Stimulated activated CD4-positive, alpha-beta T cell treated with anti-CD3 and anti-CD28 coated beads, Interleukin-12 subunit alpha, Interleukin-12 subunit beta, amount 100 ng/mL, for 24 hours (primary cell): ENCODE measurements at regions not wholly inside any gene's neighbourhood (a gene's known extent, or its start where the extent isn't known, plus 50 kb on each side); places are given as distances from the start of the nearest gene placed in this dataset.

ENCODE experiments used
- DNase-seq, 2 experiments: peaks; one replicate each; pipeline ENCODE4 v3.0.0-alpha.2; 2020; ENCODE audit warnings: low read depth in 2 of 2

DNA sequence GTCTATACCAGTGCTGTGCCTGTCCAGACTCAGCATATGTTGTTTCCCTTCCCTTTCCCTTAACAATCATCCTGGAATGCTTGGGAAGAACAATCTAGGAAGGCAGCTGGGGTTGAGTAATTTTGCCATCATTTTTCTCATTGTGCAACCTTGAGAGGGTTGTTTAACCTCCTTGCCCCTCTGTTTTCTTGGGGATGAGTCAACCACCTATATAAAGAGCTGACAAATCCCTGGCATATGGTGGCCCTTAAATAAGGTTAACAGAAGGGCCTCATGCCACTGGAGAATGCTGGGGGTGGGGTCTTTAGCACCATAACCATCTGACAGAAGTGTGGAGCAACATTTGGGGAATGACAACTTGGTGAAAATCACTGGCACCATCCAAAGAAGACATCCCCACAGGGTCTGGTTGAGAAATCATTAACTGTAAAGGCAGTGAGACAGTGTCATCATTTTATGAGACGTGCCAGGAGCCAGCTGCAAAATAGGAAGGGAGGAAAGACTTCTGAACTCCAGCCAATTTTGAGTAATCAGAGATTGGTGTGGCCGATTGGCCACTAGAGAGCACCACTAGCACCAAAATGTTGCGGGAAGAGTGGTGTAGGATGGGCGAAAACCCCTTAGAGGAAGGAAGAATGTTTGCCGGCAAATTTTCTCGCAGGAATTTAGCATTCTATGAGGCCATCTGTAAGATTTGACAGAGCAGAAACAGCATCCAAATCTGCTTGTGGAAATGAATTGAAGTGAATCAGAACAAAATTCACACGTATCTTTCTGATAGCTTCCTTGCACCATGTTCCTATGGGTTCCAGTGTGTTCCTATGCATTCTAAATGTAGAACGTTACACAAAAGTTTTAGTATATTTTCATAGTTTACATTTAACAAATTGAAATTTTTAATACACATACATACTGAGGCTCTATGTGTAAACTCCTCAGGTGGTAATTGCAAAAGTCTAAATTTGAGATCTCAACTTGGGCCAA is 113.8 kb downstream of the MSX2 start:
- no peak for DNase-seq

DNA sequence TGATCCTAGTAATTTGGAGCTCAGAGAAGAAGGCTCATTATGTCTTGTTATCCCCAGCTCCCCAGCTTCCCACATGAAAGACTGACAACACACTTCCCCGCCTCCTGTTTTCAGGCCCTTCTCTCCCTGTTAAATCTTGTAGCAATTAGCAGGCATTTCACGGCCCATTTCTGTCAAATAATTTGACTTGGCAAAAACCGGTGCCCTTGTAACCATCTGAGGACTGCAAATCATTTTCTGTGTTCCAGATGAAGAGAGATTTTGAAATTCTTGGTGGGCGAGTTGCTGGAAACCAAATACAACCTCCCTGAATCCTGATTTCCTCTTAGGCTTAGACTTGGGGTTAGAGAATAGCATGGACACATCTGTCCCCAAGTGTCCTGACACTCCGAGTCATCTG is 109.7 kb downstream of the MSX2 start:
- no peak for DNase-seq

- DNase-seq, result no peak
Measured at GRCh38 chr5:174832811-174833210, 108.4 kb downstream of the MSX2 start.

GRCh38 chr5:174832025-174832424 is 107.6 kb downstream of the MSX2 start:
- no peak for DNase-seq

- DNase-seq, result no peak
Measured at GRCh38 chr5:174831031-174831660, 106.8 kb downstream of the MSX2 start.

DNA sequence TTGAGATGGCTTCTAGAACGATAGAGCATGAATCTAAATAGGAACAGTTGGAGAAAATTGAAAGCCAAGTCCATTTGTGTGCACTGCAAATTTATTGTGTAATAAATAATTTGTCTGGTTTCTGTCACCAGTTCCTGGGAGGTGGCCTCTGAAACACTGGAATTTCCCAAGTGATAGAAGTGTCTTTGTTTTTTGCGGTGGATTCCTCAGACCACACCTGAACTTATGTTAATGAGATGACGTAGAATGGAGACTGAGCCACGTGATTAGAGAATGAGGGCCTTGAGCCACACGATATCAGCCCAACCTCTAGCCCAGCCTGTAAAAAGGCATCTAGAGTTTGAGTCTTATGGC is 105.1 kb downstream of the MSX2 start:
- no peak for DNase-seq

DNA sequence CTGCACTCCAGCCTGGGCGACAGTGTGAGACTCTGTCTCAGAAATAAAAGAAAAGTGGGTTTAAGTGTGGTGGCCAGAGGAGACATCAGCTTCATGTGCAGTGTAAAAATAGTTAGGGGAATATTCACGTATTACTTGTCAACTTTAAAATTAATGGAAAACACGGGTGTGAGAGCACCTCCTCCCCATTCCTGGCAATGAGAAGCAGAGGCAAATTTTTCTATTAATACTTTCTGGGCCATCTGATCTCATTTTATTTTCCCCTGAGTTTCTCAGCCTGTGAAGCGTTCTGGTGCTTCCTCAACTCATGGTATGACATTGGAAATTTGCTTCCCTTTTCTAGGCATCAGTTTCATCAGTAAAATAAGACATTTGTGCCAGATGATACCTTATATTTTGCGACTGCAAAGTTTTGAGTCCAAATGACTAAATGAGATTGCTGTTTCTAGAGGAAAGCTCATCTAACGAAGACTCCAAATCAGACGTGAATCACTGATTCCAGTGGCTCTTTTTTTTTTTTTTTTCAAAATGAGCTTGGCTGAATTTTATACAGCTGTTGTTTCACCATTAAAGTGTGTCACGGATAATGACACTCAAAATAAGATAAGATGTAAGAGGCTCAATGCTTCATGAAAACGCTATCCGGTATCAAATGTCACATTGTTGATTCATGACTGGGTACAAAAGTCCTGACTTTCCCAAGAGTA is 104.6 kb downstream of the MSX2 start:
- DNase-seq, result no peak

- no peak for DNase-seq
Measured at GRCh38 chr5:174827558-174827957, 103.2 kb downstream of the MSX2 start.

- no peak for DNase-seq
Measured at GRCh38 chr5:174825587-174825986, 101.2 kb downstream of the MSX2 start.

GRCh38 chr5:174818430-174818829 is 94.0 kb downstream of the MSX2 start:
- DNase-seq, result no peak

DNA sequence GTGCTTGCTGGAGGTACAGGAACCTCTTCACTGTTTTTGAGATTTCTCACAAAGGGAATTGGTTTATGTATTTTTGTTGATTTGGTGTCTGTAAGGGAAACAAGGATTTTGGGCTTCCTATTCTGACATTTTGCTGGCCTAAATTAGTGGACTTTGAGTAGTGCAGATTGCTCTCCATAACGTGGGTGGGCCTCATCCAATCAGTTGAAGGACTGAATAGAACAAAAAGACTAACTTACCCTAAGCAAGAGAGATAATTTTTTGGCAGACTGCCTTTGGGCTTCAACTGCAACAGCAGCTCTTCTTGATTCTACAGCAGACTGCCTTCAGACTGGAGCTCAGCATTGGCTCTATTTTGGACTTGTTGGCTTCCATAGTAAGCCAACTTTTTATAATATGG is 93.2 kb downstream of the MSX2 start:
- no peak for DNase-seq

DNA sequence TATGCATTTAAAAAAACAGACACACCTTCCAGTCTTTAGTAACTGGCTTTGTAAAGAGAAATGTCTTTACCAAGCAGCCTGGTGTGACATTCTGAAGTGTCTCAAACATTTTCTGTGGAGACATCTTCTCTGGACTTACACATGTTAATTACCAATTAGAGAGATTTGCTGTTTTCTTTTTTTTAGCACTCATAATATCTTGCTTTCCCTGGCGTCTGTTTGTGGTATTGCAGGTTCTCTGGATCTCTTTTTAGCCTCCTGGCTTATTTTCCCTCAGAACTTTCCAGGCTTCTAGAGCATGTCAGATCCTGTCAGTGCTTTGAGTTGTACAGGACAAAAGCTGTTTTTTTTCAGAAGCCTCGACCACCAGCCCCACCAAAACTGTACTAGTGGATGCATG is 92.5 kb downstream of the MSX2 start:
- no peak for DNase-seq

DNA sequence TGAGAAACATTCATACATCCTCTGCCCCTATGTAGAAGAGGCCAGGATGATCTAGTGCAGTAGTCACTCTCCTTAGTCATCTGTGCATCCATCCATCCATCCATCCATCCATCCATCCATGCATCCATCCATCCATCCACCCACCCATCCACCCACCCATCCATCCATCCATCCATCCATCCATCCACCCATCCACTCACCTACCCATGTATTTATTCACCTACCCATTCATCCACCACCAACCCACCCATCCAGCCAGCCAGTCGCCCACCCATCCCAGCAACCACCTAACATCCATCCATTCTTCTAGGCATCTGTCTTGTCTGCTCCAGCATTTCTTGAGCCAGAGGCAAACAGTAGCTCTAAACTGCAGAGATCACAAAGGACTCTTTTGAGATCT is 87.1 kb downstream of the MSX2 start:
- no peak for DNase-seq

DNA sequence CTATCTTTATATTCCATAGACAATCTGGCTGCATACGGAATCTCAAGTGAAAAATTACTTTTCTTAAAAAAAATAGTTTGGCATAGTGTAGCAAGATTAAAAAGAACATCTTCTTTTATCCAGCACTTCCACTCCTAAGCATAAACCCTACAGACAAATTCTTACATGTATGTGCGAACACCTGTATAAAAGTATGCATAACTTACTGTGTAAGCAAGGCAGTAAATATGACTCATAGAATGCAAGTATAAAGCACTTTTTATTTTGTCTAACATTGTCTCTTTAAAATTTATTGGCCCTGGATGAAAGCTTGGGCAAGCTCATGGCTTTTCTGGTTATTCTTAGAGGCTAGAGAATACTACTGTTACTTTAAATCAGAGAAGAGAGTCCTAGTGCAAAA is 86.4 kb downstream of the MSX2 start:
- no peak for DNase-seq

DNA sequence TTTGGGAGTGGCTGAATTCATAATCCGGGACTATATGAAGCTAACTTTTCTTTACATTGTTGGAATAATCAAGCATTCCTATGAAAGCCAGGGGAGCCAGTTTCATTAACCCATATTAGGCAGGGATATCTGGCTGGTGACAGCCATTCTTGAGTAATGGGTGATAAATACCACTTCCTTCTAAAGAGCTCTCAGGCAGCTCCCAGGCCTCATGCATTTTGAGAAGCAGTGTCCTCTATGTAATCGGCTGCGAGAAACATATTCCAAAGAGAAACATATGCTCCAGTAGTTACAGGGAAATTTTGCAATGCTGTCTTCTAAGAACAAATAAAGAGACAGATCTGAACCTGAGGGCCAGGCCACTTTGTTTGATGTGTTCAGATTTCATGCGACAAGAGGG is 83.1 kb downstream of the MSX2 start:
- DNase-seq, result no peak

- DNase-seq, result no peak
Measured at GRCh38 chr5:174806729-174807128, 82.3 kb downstream of the MSX2 start.

DNA sequence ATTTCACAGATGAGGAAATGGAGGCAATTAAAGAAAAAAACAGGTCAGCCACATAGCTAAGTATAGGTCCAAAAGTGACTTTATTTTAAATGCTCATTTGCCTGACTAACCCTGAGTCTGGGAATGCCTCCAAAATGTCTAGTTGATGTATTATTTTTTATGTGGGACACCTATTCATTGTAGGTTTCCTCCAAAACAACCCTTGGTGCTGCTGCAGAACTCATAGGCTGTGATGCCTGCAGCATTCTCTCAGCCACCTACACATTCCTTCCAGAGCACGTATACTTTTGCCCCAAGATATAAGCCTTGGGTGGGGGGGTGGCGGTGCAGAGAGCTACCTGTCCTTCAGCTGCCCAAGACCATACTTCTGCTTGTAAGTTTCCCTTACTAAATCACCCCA is 77.4 kb downstream of the MSX2 start:
- no peak for DNase-seq

DNA sequence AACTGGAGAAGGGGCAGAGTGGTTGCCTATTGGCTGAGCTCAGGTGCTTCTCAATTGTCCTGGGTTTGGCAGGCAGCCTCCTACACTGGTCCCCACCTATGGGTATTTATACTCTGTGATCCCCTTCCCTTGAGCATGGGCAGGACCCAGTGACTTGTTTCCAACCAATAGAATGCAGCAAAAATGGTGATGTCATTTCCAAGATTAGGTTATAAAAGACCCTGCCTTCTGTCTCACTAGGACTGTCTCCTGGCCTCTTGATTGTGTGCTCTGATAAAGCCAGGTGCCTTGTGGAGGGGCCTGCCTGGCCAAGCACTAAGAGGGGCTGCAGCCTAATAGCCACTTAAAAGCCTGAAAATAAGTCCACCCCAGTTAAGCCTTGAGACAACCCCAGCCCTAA is 76.1 kb downstream of the MSX2 start:
- DNase-seq, result no peak

- DNase-seq, result no peak
Measured at GRCh38 chr5:174799121-174799520, 74.7 kb downstream of the MSX2 start.

DNA sequence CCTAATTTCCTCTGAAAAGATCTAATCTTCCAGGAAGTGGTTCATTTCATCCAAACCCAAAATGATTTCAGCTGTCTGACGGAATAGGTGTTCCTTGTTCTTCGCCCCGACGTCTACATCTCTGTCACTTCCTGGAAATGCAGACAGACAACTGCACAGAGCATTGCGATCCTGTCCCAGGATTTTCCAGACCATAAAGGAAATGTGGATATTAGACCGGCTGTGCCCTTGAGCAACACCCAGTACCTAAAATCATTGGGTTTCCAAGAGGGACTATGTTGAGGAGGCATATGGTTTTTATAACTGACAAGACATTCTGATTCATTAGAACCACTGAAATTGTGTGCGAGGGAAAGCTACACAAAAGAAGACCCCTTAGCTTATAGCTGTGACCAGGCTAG is 74.2 kb downstream of the MSX2 start:
- no peak for DNase-seq

GRCh38 chr5:174796711-174797192 is 72.4 kb downstream of the MSX2 start:
- DNase-seq, result no peak

DNA sequence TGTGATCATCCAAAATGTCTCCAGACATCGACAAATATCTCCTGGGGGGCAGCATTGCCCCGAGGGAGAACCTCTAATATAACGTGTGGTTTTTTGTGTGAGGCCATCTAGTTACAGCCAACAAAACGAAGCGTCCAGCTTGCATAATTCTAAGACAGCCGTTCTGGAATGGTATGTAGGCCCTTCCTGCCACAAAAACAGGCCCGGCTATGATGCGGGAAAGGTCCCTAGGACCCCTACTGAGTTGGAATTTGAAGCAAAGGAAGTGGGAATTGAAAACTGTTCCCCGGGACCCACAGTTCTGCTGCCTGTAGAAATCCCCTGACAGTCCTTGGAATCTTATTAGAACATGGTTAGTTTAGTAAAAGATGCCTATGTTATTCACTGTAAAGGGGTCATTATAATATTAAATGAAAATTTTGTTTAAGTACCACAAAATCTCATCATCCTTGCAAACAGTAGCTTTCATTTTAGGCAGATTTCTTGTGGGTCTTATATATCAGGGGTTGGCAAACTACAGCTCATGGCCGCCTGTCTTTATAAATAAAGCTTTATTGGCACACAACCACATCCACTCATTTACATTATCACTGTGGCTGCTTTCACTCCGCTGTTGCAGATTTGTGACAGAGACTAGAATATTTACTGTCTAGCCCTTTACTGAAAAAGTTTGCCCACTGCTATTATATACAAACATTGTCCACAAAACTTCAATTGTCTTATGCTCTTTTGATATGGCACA is 70.7 kb downstream of the MSX2 start:
- DNase-seq, result no peak
